CD14-positive monocyte (primary cell): ENCODE measurements at regions not wholly inside any gene's neighbourhood (a gene's known extent, or its start where the extent isn't known, plus 50 kb on each side); places are given as distances from the start of the nearest gene placed in this dataset.

Source experiments
- DNase-seq, 3 donors: peaks; one replicate each; pipeline ENCODE4 v3.0.0-alpha.2; 2011 to 2022
- H2AFZ ChIP-seq: 2 replicates; pipeline ENCODE4 v1.6.0; 2012; ENCODE audit warnings: mild to moderate bottlenecking, low read depth, low read length, inconsistent platforms; ENCODE audit not compliant: insufficient read depth, poor library complexity, severe bottlenecking
- H3K27ac ChIP-seq, 2 donors: 1 replicate in 1 of 2; 2 replicates in 1 of 2; pipeline ENCODE4 v1.5.1; 2012 to 2013; ENCODE audit warnings: low read length in 2 of 2, control low read depth in 1 of 2, inconsistent platforms in 1 of 2, low read depth in 1 of 2, mild to moderate bottlenecking in 1 of 2
- H3K27me3 ChIP-seq, 2 donors: one replicate each; pipeline versions ENCODE4 v1.6.0 to v1.6.1; 2011 to 2013; ENCODE audit warnings: low read length in 2 of 2; ENCODE audit not compliant: control insufficient read depth in 2 of 2, insufficient read depth in 2 of 2
- H3K36me3 ChIP-seq, 2 donors: replicated peaks in 1 of 2; 1 replicate in 1 of 2; 2 replicates in 1 of 2; pipeline versions ENCODE4 v1.5.1 to v1.6.1; 2012 to 2013; ENCODE audit warnings: low read length in 2 of 2, control low read depth in 1 of 2, inconsistent platforms in 1 of 2, mild to moderate bottlenecking in 1 of 2; ENCODE audit not compliant: insufficient read depth in 2 of 2, control insufficient read depth in 1 of 2
- H3K4me1 ChIP-seq, 2 donors: 1 replicate in 1 of 2; 2 replicates in 1 of 2; pipeline versions ENCODE4 v1.5.1 to v1.6.1; 2012 to 2013; ENCODE audit warnings: low read length in 2 of 2, control low read depth in 1 of 2, inconsistent platforms in 1 of 2, mild to moderate bottlenecking in 1 of 2, moderate library complexity in 1 of 2; ENCODE audit not compliant: insufficient read depth in 2 of 2, control insufficient read depth in 1 of 2
- H3K4me2 ChIP-seq: replicated peaks from 2 replicates; pipeline ENCODE3; 2012; ENCODE audit warnings: low read length, moderate library complexity, mild to moderate bottlenecking; ENCODE audit not compliant: poor library complexity, severe bottlenecking; ENCODE audit errors: extremely low read depth
- H3K4me3 ChIP-seq, 3 experiments: fragments of 200-600 bp in 1 of 3; sonication (generic) in 1 of 3; replicated peaks in 1 of 3; 1 replicate in 2 of 3; 2 replicates in 1 of 3; pipeline ENCODE4 v1.5.1; 2011 to 2013; ENCODE audit warnings: low read length in 3 of 3, mild to moderate bottlenecking in 3 of 3, control low read depth in 2 of 3, low read depth in 2 of 3, inconsistent platforms in 1 of 3, moderate library complexity in 1 of 3
- H3K79me2 ChIP-seq: 2 replicates; pipeline ENCODE4 v1.6.0; 2012; ENCODE audit warnings: mild to moderate bottlenecking, control low read depth, inconsistent platforms, low read length, moderate library complexity; ENCODE audit not compliant: insufficient read depth
- H3K9ac ChIP-seq: 2 replicates; pipeline ENCODE4 v1.6.0; 2017; ENCODE audit warnings: low read length, mild to moderate bottlenecking; ENCODE audit not compliant: insufficient read depth, poor library complexity, severe bottlenecking
- H3K9me3 ChIP-seq, 2 donors: replicated peaks in 1 of 2; 1 replicate in 1 of 2; 2 replicates in 1 of 2; pipeline versions ENCODE4 v1.5.1 to v1.6.1; 2012 to 2013; ENCODE audit warnings: low read length in 2 of 2, control low read depth in 1 of 2; ENCODE audit not compliant: control insufficient read depth in 1 of 2, insufficient read depth in 1 of 2
- H4K20me1 ChIP-seq: 2 replicates; pipeline ENCODE4 v1.6.0; 2012; ENCODE audit warnings: mild to moderate bottlenecking, low read length, control low read depth, moderate library complexity; ENCODE audit not compliant: insufficient read depth
- H3K27ac Mint-ChIP-seq, 7 donors: one replicate each; pipeline ENCODE4 v1.8.0; 2020; ENCODE audit warnings: mild to moderate bottlenecking in 7 of 7, mixed read lengths in 7 of 7, moderate library complexity in 6 of 7, inconsistent platforms in 2 of 7
- H3K27me3 Mint-ChIP-seq, 3 donors: one replicate each; pipeline ENCODE4 v1.8.0; 2021 to 2022; ENCODE audit warnings: low read depth in 3 of 3, mild to moderate bottlenecking in 3 of 3, mixed read lengths in 3 of 3, moderate library complexity in 3 of 3, inconsistent platforms in 1 of 3
- H3K36me3 Mint-ChIP-seq, 2 donors: one replicate each; pipeline ENCODE4 v1.8.0; 2020; ENCODE audit warnings: mixed read lengths in 2 of 2, inconsistent platforms in 1 of 2, mild to moderate bottlenecking in 1 of 2
- H3K4me1 Mint-ChIP-seq: one replicate; pipeline ENCODE4 v1.8.0; 2020; ENCODE audit warnings: mild to moderate bottlenecking, mixed read lengths
- H3K4me3 Mint-ChIP-seq, 2 donors: one replicate each; pipeline ENCODE4 v1.8.0; 2020; ENCODE audit warnings: mild to moderate bottlenecking in 2 of 2, mixed read lengths in 2 of 2, moderate library complexity in 1 of 2
- H3K9me3 Mint-ChIP-seq, 7 donors: one replicate each; pipeline ENCODE4 v1.8.0; 2020 to 2022; ENCODE audit warnings: mixed read lengths in 7 of 7, mild to moderate bottlenecking in 6 of 7, moderate library complexity in 6 of 7, inconsistent platforms in 2 of 7
- CTCF ChIP-seq: fragments of 200-600 bp; IDR thresholded peaks from one replicate; pipeline ENCODE4 v1.8.0; 2022; ENCODE audit warnings: antibody characterized with exemption, mild to moderate bottlenecking
- WGBS: methylation state at CpG from one replicate; pipeline ENCODE4 v1.1.5; 2013; ENCODE audit warnings: missing lambda C conversion rate; ENCODE audit not compliant: insufficient coverage; 5-methylcytosine and 5-hydroxymethylcytosine counted together
- intact Hi-C, 2 donors: fragments of 100-400 bp; cut with micrococcal nuclease; formaldehyde crosslinking; loops; one replicate each; pipeline versions ENCODE4 v1.15.0 to v1.15.1; 2023

DNA sequence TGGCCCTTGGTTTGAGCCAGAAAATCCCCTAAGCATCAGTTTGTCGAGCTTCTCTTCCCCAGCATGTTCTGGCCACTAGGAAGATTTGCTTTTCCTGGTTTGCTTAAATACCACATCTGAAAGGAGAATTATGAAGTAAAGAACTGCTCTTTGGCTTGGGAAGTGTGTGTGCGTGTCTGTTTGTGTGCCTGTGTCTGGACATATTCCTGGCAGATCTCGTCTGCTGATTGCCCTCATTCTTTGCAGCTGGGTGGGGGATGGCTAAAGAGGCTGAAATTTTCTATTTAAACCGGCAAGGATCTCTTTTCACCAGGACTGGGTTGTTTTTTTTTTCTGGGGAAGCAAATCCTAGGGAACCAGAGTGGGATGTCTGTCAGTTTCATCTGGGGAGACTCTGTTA, 57.3 kb upstream of the MBOAT2 start:
- intact Hi-C loops, result no loop called here
- WGBS, result 95% methylated on average over 3 of the region's 4 CpGs
- H3K9ac ChIP-seq, result no peak overlapping the region
- no peaks in the 10 kb centered on the region for H3K4me1 ChIP-seq
- H3K79me2 ChIP-seq, result no peaks in the 10 kb centered on the region
- peaks cover 5 to 15% of the 10 kb centered on the region in 2 donors for H3K9me3 ChIP-seq
- no peaks in the 10 kb centered on the region for H4K20me1 ChIP-seq
- no peaks in the 10 kb centered on the region for H3K36me3 ChIP-seq
- H2AFZ ChIP-seq, result no peak overlapping the region
- no peak overlapping the region for H3K4me3 ChIP-seq
- Mint-ChIP-seq H3K27ac (no peak overlapping the region), H3K36me3 (no peaks in the 10 kb centered on the region), H3K4me3 (no peak overlapping the region), H3K27me3 (peaks cover 2 to 4% (median 4%) of the 10 kb centered on the region in 3 donors), H3K4me1 (peaks cover 4% of the 10 kb centered on the region), H3K9me3 (peaks cover 9 to 23% (median 17%) of the 10 kb centered on the region in 7 donors)
- DNase-seq, result no peak
- no peak overlapping the region for H3K4me2 ChIP-seq
- no peak overlapping the region for H3K27ac ChIP-seq
- TF ChIP-seq CTCF, result no peak
- no peaks in the 10 kb centered on the region for H3K27me3 ChIP-seq

DNA sequence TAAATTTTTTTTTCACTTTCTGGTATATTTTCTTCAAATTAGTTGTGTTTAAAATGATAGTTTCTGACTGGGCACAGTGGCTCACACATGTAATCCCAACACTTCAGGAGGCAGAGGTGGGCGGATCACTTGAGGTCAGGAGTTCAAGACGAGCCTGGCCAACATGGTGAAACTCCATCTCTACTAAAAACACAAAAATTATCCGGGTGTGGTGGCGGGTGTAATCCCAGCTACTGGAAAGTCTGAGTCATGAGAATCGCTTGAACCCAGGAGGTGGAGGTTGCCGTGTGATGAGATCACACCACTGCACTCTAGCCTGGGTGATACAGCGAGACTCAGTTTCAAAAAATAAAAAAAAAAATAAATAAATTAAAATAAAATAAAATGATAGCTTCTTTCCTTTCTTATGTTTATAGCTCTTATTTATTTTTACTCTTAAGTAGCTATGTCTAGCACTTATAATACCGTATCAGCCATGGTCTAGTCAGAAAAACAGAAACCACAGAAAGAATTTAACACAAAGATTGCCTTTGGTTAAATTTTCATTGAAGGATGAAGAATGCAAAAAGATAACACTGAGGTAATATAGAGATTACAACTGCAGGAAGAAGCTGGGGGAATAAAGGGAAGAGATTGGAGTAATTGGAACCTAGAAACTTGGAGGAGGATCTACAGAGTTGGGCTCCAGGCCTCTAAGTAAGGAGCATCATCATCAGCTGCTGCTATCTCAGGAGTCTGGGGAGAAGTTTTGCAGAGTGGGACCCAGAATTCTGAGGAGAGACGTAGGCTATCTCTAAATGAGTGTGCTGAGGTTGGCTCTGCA, 54.7 kb upstream of the MBOAT2 start:
- no peak for DNase-seq
- Histone ChIP-seq H3K4me3 (no peak overlapping the region), H3K27ac (no peak overlapping the region), H3K9me3 (no peaks in the 10 kb centered on the region), H3K79me2 (no peaks in the 10 kb centered on the region), H2AFZ (no peak overlapping the region), H3K36me3 (no peaks in the 10 kb centered on the region), H3K27me3 (no peaks in the 10 kb centered on the region), H4K20me1 (no peaks in the 10 kb centered on the region), H3K4me2 (no peak overlapping the region), H3K4me1 (peaks cover 3 to 6% of the 10 kb centered on the region in 2 donors), H3K9ac (no peak overlapping the region)
- Mint-ChIP-seq H3K36me3 (no peaks in the 10 kb centered on the region), H3K27me3 (peaks cover 0 to 6% (median 3%) of the 10 kb centered on the region in 3 donors), H3K9me3 (peaks cover 5 to 11% (median 9%) of the 10 kb centered on the region in 7 donors), H3K4me1 (peaks cover 14% of the 10 kb centered on the region), H3K4me3 (no peak overlapping the region), H3K27ac (no peak overlapping the region)
- 100% methylated on average over 1 of the region's 9 CpGs for WGBS
- intact Hi-C loops, result no loop called here
- TF ChIP-seq CTCF, result no peak
